GM19455 (cell line): ENCODE measurements at regions not wholly inside any gene's neighbourhood (a gene's known extent, or its start where the extent isn't known, plus 50 kb on each side); places are given as distances from the start of the nearest gene placed in this dataset.
"Not testable (repeated sequence)": the region's sequence is repeated elsewhere in the genome, so short reads cannot be mapped to it uniquely, and the experiment has no call there.

ENCODE experiments used
- ATAC-seq: cut with Tn5 transposase; IDR thresholded peaks from one replicate; pipeline ENCODE4 v1.9.1; 2021; ENCODE audit not compliant: unreplicated experiment

GRCh38 chr5:36521838-36522745 is 84.3 kb upstream of the SLC1A3 start:
- no peak for ATAC-seq

GRCh38 chr5:36522746-36523065 is 83.7 kb upstream of the SLC1A3 start:
- no peak for ATAC-seq

GRCh38 chr5:36523450-36523849 is 83.0 kb upstream of the SLC1A3 start:
- no peak for ATAC-seq

- no peak for ATAC-seq
Measured at GRCh38 chr5:36523926-36524325, 82.5 kb upstream of the SLC1A3 start.

- no peak for ATAC-seq
Measured at GRCh38 chr5:36526537-36526936, 79.9 kb upstream of the SLC1A3 start.

GRCh38 chr5:36528588-36528987 is 77.8 kb upstream of the SLC1A3 start:
- ATAC-seq: no peak

- no peak for ATAC-seq
Measured at GRCh38 chr5:36529142-36529541, 77.3 kb upstream of the SLC1A3 start.

- no peak for ATAC-seq
Measured at GRCh38 chr5:36530215-36530614, 76.2 kb upstream of the SLC1A3 start.

- no peak for ATAC-seq
Measured at GRCh38 chr5:36531401-36531800, 75.0 kb upstream of the SLC1A3 start.

- no peak for ATAC-seq
Measured at GRCh38 chr5:36535378-36535777, 71.0 kb upstream of the SLC1A3 start.

GRCh38 chr5:36535859-36536615 is 70.4 kb upstream of the SLC1A3 start:
- no peak for ATAC-seq

GRCh38 chr5:36536616-36537005 is 69.8 kb upstream of the SLC1A3 start:
- no peak for ATAC-seq

GRCh38 chr5:36537724-36538123 is 68.7 kb upstream of the SLC1A3 start:
- no peak for ATAC-seq

GRCh38 chr5:36552651-36553393 is 53.6 kb upstream of the SLC1A3 start:
- ATAC-seq: no peak

GRCh38 chr5:36555035-36555434 is 51.4 kb upstream of the SLC1A3 start:
- not testable (repeated sequence) for ATAC-seq
